Type B pancreatic cell (in vitro differentiated cells): ENCODE measurements at regions not wholly inside any gene's neighbourhood (a gene's known extent, or its start where the extent isn't known, plus 50 kb on each side); places are given as distances from the start of the nearest gene placed in this dataset.

ENCODE experiments used
- DNase-seq: peaks from one replicate; pipeline ENCODE4 v3.0.0; 2021; ENCODE audit warnings: mixed read lengths; ENCODE audit not compliant: unreplicated experiment; ENCODE audit errors: extremely low spot score
- H3K27ac Mint-ChIP-seq: 2 replicates; pipeline ENCODE4 v1.8.0; 2021; ENCODE audit warnings: mild to moderate bottlenecking, mixed read lengths
- H3K27me3 Mint-ChIP-seq: 2 replicates; pipeline ENCODE4 v1.8.0; 2021; ENCODE audit warnings: mixed read lengths
- H3K36me3 Mint-ChIP-seq: 2 replicates; pipeline ENCODE4 v1.8.0; 2021; ENCODE audit warnings: mixed read lengths
- H3K4me1 Mint-ChIP-seq: one replicate; pipeline ENCODE4 v1.8.0; 2021; ENCODE audit warnings: mixed read lengths; ENCODE audit not compliant: unreplicated experiment
- H3K4me3 Mint-ChIP-seq: 2 replicates; pipeline ENCODE4 v1.8.0; 2021; ENCODE audit warnings: mild to moderate bottlenecking, mixed read lengths
- H3K9me3 Mint-ChIP-seq: 2 replicates; pipeline ENCODE4 v1.8.0; 2021; ENCODE audit warnings: mixed read lengths
- CTCF ChIP-seq: fragments of 200-600 bp; sonication (generic); conservative IDR thresholded peaks from 2 replicates; pipeline ENCODE4 v1.5.0; 2021; ENCODE audit warnings: antibody characterized with exemption, mild to moderate bottlenecking

- no peaks in the 10 kb centered on the region for H3K36me3 Mint-ChIP-seq
- H3K4me3 Mint-ChIP-seq, result no peak overlapping the region
- H3K9me3 Mint-ChIP-seq, result peaks cover 14% of the 10 kb centered on the region
- no peak overlapping the region for H3K27ac Mint-ChIP-seq
- TF ChIP-seq CTCF, result no peak
- no peaks in the 10 kb centered on the region for H3K4me1 Mint-ChIP-seq
- H3K27me3 Mint-ChIP-seq, result no peaks in the 10 kb centered on the region
- DNase-seq, result no peak
Observed at GRCh38 chr2:125886153-125886552, 769.8 kb upstream of the GYPC start.

GRCh38 chr2:125901278-125901677 is 754.7 kb upstream of the GYPC start:
- no peak for TF ChIP-seq CTCF
- H3K9me3 Mint-ChIP-seq, result peaks cover 19% of the 10 kb centered on the region
- no peak overlapping the region for H3K4me3 Mint-ChIP-seq
- no peak for DNase-seq
- no peak overlapping the region for H3K27ac Mint-ChIP-seq
- H3K27me3 Mint-ChIP-seq, result no peaks in the 10 kb centered on the region
- H3K4me1 Mint-ChIP-seq, result no peaks in the 10 kb centered on the region
- peaks cover 8% of the 10 kb centered on the region for H3K36me3 Mint-ChIP-seq

- no peak for DNase-seq
- Mint-ChIP-seq H3K27me3 (no peaks in the 10 kb centered on the region), H3K36me3 (no peaks in the 10 kb centered on the region), H3K4me3 (no peak overlapping the region), H3K4me1 (no peaks in the 10 kb centered on the region), H3K27ac (no peak overlapping the region), H3K9me3 (no peaks in the 10 kb centered on the region)
- no peak for TF ChIP-seq CTCF
Observed at GRCh38 chr2:125925891-125926546, 729.9 kb upstream of the GYPC start.

- Mint-ChIP-seq H3K27ac (no peak overlapping the region), H3K36me3 (peaks cover 3% of the 10 kb centered on the region), H3K4me1 (no peaks in the 10 kb centered on the region), H3K4me3 (no peak overlapping the region), H3K27me3 (no peaks in the 10 kb centered on the region), H3K9me3 (peaks cover 8% of the 10 kb centered on the region)
- no peak for DNase-seq
- TF ChIP-seq CTCF, result no peak
Observed at GRCh38 chr2:125935559-125935958, 720.4 kb upstream of the GYPC start.

- peaks cover 20% of the 10 kb centered on the region for H3K9me3 Mint-ChIP-seq
- TF ChIP-seq CTCF, result no peak
- no peaks in the 10 kb centered on the region for H3K4me1 Mint-ChIP-seq
- H3K36me3 Mint-ChIP-seq, result peaks cover 11% of the 10 kb centered on the region
- DNase-seq, result no peak
- H3K4me3 Mint-ChIP-seq, result no peak overlapping the region
- no peaks in the 10 kb centered on the region for H3K27me3 Mint-ChIP-seq
- H3K27ac Mint-ChIP-seq, result no peak overlapping the region
Observed at GRCh38 chr2:125942585-125943424, 713.2 kb upstream of the GYPC start.
